ENCODE measurements at regions not wholly inside any gene's neighbourhood (a gene's known extent, or its start where the extent isn't known, plus 50 kb on each side); places are given as distances from the start of the nearest gene placed in this dataset.

DNA sequence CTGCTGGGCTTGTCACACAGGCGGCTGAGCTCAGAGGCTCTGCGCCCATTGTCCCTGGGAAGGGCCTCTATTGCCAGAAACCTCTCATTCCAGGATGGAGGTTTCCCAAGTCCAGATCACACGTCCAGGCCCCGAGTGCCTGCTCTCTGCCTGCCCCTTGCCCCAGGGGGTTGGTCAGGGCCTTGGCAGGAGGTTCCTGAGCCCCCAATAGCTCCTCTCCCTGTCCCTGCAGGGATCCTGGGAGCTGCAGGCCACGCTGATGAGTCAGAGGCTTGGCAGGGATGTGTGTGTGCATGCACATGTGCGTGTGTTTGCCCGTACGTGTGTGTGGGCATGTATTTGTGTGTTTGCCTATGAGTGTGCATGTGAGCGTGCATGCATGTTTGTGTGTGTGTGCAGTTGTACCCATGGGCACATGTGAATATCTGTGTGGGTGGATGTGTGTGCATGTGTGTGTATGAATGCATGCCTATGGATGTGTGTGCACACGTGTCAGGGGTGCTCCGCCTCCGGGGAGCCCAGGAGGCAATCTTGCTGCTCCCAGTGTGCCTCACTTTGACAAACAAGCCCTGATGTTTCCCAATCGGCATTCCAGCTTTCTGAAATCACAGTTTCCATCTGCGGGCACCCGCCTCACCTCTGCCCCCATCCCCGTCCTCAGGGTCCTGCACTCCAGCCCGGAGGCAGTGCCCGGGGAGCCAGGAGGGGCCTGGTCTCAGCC, 98.4 kb upstream of the GSE1 start (continued):
- TF ChIP-seq, protein P1, sequence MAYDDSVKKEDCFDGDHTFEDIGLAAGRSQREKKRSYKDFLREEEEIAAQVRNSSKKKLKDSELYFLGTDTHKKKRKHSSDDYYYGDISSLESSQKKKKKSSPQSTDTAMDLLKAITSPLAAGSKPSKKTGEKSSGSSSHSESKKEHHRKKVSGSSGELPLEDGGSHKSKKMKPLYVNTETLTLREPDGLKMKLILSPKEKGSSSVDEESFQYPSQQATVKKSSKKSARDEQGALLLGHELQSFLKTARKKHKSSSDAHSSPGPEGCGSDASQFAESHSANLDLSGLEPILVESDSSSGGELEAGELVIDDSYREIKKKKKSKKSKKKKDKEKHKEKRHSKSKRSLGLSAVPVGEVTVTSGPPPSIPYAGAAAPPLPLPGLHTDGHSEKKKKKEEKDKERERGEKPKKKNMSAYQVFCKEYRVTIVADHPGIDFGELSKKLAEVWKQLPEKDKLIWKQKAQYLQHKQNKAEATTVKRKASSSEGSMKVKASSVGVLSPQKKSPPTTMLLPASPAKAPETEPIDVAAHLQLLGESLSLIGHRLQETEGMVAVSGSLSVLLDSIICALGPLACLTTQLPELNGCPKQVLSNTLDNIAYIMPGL (CRISPR knock-in tag; IDR thresholded peaks at IDR 0.05; ENCODE audit: borderline replicate concordance in 1 of 2, low read depth in 1 of 2): peak; percentile 50 to 87
- TF ChIP-seq ZNF431 (CRISPR knock-in tag; IDR thresholded peaks at IDR 0.05; ENCODE audit: borderline replicate concordance, low read depth) (peak; percentile 57), KDM4B (CRISPR knock-in tag; IDR thresholded peaks at IDR 0.05) (peak; percentile 78; the same call in 1 of the 2 replicates), RARA (CRISPR knock-in tag; IDR thresholded peaks at IDR 0.05) (peak; percentile 94), LCORL (IDR thresholded peaks at IDR 0.05) (no peak), LCORL (CRISPR knock-in tag; IDR thresholded peaks at IDR 0.05) (peak; percentile 99), ZMYM2 (CRISPR knock-in tag; IDR thresholded peaks at IDR 0.05) (peak; percentile 89), CHD2 (IDR thresholded peaks at IDR 0.05; ENCODE audit: low read depth, low read length) (no peak), HNRNPK (IDR thresholded peaks at IDR 0.05; ENCODE audit: low read depth, low read length, poor library complexity, severe bottlenecking) (no peak), ZNF275 (CRISPR knock-in tag; IDR thresholded peaks at IDR 0.05; ENCODE audit: borderline replicate concordance) (no peak), KLF16 (CRISPR knock-in tag; IDR thresholded peaks at IDR 0.05) (peak in 1 of 2 experiments; percentile 99; a peak in 2 of 4 replicates), TEAD3 (CRISPR knock-in tag; optimal IDR thresholded peaks at IDR 0.05; ENCODE audit: borderline replicate concordance) (peak; percentile 99), ZMAT3 (CRISPR knock-in tag; conservative IDR thresholded peaks at IDR 0.05) (peak; percentile 85; the same call in 1 of the 2 replicates), FOXC1 (CRISPR knock-in tag; IDR thresholded peaks at IDR 0.05; ENCODE audit: borderline replicate concordance) (peak; percentile 89), NFE2 (CRISPR knock-in tag; IDR thresholded peaks at IDR 0.05) (no peak), ZNF75D (CRISPR knock-in tag; IDR thresholded peaks at IDR 0.05; ENCODE audit: borderline replicate concordance) (no peak), MEF2D (CRISPR knock-in tag; IDR thresholded peaks at IDR 0.05) (peak; percentile 98), ZNF567 (CRISPR knock-in tag; IDR thresholded peaks at IDR 0.05; ENCODE audit: borderline replicate concordance) (no peak), MAFK (conservative IDR thresholded peaks at IDR 0.05 in 1 of 2, IDR thresholded peaks at IDR 0.05 in 1 of 2; ENCODE audit: low read length in 2 of 2) (0 out of 4 replicates have a peak, but pooled peaks of 1 of the 2 experiments have one; percentile 1), TCF7 (IDR thresholded peaks at IDR 0.05; ENCODE audit: low read depth) (peak; percentile 73; the same call in 1 of the 2 replicates), ATAD3A (CRISPR knock-in tag; IDR thresholded peaks at IDR 0.05) (no peak), RBM22 (optimal IDR thresholded peaks at IDR 0.05; ENCODE audit: low read length) (no peak), TOE1 (CRISPR knock-in tag; IDR thresholded peaks at IDR 0.05) (peak; percentile 15; the same call in 1 of the 2 replicates), FOXP4 (CRISPR knock-in tag; IDR thresholded peaks at IDR 0.05) (peak; percentile 96)
- TF ChIP-seq, protein P2, sequence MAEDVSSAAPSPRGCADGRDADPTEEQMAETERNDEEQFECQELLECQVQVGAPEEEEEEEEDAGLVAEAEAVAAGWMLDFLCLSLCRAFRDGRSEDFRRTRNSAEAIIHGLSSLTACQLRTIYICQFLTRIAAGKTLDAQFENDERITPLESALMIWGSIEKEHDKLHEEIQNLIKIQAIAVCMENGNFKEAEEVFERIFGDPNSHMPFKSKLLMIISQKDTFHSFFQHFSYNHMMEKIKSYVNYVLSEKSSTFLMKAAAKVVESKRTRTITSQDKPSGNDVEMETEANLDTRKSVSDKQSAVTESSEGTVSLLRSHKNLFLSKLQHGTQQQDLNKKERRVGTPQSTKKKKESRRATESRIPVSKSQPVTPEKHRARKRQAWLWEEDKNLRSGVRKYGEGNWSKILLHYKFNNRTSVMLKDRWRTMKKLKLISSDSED (CRISPR knock-in tag; IDR thresholded peaks at IDR 0.05): no peak
